PC-9 (cell line): ENCODE measurements at regions not wholly inside any gene's neighbourhood (a gene's known extent, or its start where the extent isn't known, plus 50 kb on each side); places are given as distances from the start of the nearest gene placed in this dataset.

Experiments used
- CTCF ChIP-seq: fragments of 200-600 bp; sonication (generic); conservative IDR thresholded peaks from 2 replicates; pipeline ENCODE4 v1.6.1; 2017; ENCODE audit warnings: mixed run types, antibody characterized with exemption, mild to moderate bottlenecking, moderate library complexity
- EZH2 ChIP-seq: fragments of 200-600 bp; sonication (generic); IDR thresholded peaks from 2 replicates; pipeline ENCODE4 v1.8.0; 2017; ENCODE audit warnings: antibody characterized with exemption, low read depth

GRCh38 chr5:97570242-97570641, 387.2 kb upstream of the RIOK2 start:
- TF ChIP-seq CTCF: no peak
- no peak for TF ChIP-seq EZH2
